ENCODE measurements at regions not wholly inside any gene's neighbourhood (a gene's known extent, or its start where the extent isn't known, plus 50 kb on each side); places are given as distances from the start of the nearest gene placed in this dataset.
"Not testable (repeated sequence)": the region's sequence is repeated elsewhere in the genome, so short reads cannot be mapped to it uniquely, and the experiment has no call there.

DNA sequence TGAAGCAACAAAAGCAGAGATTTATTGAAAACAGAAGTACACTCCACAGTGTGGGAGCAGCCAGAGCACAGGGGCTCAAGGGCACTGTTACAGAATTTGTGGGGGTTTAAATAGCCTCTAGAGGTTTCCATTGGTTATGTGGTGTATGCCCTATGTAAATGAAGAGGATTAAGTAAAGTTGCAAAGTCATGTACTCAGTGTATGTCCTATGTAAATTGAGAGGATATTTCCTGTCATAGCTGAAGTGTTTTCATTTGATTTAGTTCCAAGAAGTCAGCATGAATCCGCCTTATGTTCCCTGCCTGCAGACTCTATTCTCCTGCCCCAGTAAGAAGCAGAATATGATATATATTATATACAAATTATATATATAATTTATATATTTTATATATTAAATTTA is 966.0 kb upstream of the COX7C start:
- no peaks in the 10 kb centered on the region for H3K4me1 ChIP-seq
- no peaks in the 10 kb centered on the region for H3K27me3 ChIP-seq
- no peak for DNase-seq (ENCODE audit: low spot score)
- no peaks in the 10 kb centered on the region for H3K9me3 ChIP-seq
- H3K27ac ChIP-seq, result no peak overlapping the region
- H3K4me3 ChIP-seq, result no peak overlapping the region
- H3K36me3 ChIP-seq, result no peaks in the 10 kb centered on the region
- TF ChIP-seq, protein P1, sequence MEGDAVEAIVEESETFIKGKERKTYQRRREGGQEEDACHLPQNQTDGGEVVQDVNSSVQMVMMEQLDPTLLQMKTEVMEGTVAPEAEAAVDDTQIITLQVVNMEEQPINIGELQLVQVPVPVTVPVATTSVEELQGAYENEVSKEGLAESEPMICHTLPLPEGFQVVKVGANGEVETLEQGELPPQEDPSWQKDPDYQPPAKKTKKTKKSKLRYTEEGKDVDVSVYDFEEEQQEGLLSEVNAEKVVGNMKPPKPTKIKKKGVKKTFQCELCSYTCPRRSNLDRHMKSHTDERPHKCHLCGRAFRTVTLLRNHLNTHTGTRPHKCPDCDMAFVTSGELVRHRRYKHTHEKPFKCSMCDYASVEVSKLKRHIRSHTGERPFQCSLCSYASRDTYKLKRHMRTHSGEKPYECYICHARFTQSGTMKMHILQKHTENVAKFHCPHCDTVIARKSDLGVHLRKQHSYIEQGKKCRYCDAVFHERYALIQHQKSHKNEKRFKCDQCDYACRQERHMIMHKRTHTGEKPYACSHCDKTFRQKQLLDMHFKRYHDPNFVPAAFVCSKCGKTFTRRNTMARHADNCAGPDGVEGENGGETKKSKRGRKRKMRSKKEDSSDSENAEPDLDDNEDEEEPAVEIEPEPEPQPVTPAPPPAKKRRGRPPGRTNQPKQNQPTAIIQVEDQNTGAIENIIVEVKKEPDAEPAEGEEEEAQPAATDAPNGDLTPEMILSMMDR (IDR thresholded peaks at IDR 0.05), result no peak

DNA sequence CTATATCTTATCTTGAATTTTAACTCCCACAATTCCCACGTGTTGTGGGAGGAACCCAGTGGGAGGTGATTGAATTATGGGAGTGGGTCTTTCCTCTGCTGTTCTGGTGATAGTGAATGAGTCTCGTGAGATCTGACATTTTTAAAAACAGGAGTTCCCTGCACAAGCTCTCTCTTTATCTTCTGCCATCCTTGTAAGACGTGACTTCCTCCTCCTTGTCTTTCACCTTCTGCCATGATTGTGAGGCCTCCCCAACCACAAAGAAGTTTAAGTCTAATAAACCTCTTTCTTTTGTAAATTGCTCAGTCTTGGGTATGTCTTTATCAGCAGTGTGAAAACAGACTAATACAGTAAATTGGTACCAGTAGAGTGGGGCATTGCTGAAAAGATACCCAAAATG is 963.6 kb upstream of the COX7C start:
- not testable (repeated sequence) for H3K27me3 ChIP-seq, H3K4me1 ChIP-seq, H3K36me3 ChIP-seq

DNA sequence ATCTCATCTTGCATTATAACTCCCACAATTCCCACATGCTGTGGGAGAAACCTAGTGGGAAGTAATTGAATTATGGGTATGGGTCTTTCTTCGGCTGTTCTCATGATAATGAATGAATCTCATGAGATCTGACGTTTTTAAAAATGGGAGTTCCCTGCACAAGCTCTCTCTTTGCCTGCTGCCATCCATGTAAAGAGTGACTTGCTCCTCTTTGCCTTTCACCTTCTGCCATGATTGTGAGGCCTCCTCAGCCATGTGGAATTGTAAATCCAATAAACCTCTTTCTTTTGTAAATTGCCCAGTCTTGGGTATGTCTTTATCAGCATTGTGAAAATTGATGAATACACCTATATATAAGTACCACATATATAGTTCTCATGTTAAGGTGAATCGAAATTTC is 961.7 kb upstream of the COX7C start:
- no peaks in the 10 kb centered on the region for H3K4me1 ChIP-seq
- no peaks in the 10 kb centered on the region for H3K36me3 ChIP-seq
- TF ChIP-seq, protein P1 (IDR thresholded peaks at IDR 0.05), result no peak
- H3K27ac ChIP-seq, result no peak overlapping the region
- H3K4me3 ChIP-seq, result no peak overlapping the region
- no peaks in the 10 kb centered on the region for H3K27me3 ChIP-seq
- no peak for DNase-seq (ENCODE audit: low spot score)
- no peaks in the 10 kb centered on the region for H3K9me3 ChIP-seq

More for the DNA sequence above, 963.6 kb upstream of the COX7C start:
- DNase-seq (ENCODE audit: low spot score); H3K27ac ChIP-seq; H3K9me3 ChIP-seq; H3K4me3 ChIP-seq: not testable (repeated sequence)

DNA sequence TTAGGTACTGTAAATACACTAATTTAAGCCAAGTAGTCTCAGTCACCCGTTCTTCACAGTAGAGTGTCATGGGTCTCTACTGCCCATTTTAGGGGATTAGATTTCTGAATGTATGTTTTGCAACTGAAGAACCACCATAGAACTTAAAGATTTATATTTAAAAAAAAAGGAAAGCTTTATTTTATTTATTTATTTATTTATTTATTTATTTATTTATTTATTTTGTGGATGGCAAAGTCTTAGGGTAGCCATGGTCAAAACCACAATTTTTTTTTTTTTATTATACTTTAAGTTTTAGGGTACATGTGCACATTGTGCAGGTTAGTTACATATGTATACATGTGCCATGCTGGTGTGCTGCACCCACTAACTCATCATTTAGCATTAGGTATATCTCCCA is 960.4 kb upstream of the COX7C start:
- DNase-seq (ENCODE audit: low spot score); H3K36me3 ChIP-seq; H3K4me1 ChIP-seq; H3K27me3 ChIP-seq; H3K27ac ChIP-seq; H3K9me3 ChIP-seq; H3K4me3 ChIP-seq: not testable (repeated sequence)

DNA sequence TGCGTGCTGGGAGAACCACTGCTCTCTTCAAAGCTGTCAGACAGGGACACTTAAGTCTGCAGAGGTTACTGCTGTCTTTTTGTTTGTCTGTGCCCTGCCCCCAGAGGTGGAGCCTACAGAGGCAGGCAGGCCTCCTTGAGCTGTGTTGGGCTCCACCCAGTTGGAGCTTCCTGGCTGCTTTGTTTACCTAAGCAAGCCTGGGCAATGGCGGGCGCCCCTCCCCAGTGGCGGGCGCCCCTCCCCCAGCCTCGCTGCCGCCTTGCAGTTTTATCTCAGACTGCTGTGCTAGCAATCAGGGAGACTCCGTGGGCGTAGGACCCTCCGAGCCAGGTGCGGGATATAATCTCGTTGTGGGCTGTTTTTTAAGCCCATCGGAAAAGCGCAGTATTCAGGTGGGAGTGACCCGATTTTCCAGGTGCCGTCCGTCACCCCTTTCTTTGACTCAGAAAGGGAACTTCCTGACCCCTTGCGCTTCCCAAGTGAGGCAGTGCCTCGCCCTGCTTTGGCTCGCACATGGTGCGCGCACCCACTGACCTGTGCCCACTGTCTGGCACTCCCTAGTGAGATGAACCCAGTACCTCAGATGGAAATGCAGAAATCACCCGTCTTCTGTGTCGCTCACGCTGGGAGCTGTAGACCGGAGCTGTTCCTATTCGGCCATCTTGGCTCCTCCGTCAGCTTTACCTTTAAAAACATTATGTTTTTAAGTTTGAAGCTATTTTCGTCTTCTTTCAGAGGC is 954.6 kb upstream of the COX7C start:
- not testable (repeated sequence) for H3K27ac ChIP-seq; H3K9me3 ChIP-seq; DNase-seq (ENCODE audit: low spot score); H3K27me3 ChIP-seq; H3K36me3 ChIP-seq; H3K4me1 ChIP-seq; H3K4me3 ChIP-seq

DNA sequence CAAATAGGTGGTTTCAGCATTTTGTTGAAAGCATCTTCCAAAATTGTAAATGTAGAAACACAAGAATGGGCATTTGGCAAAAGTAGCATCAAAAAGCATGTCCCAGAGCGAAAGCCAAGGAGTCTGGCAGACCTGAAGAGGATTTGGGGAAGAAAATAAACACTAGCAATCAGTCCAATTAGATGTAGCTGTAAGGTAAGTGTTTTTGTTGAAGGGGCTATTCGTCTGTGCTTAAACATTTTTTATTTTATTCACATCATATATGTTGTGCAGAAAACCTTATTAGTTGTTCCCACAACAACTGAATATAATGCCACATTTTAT is 954.1 kb upstream of the COX7C start:
- no peaks in the 10 kb centered on the region for H3K4me1 ChIP-seq
- no peak overlapping the region for H3K27ac ChIP-seq
- TF ChIP-seq, protein P1 (IDR thresholded peaks at IDR 0.05), result no peak
- H3K36me3 ChIP-seq, result no peaks in the 10 kb centered on the region
- no peak for DNase-seq (ENCODE audit: low spot score)
- no peaks in the 10 kb centered on the region for H3K9me3 ChIP-seq
- H3K4me3 ChIP-seq, result no peak overlapping the region
- H3K27me3 ChIP-seq, result no peaks in the 10 kb centered on the region

DNA sequence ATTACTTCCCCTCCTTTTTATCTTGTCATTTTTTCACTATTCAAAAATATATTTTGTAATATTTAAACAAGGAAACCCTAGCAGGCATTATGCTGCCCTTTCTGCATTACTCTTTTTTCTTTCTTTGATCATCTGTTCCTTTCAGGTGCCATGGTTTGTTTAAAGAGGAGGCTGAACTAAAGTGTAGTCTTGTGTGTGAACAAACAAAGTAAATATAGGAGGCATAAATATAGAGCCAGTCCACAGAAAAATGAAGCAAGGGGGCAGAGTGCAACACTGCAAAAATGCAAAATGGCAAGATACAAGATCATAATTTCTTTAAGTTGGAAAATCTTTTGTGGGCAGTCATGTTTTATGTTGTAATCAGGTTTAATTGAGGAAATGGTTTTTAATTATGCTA is 947.3 kb upstream of the COX7C start:
- Histone ChIP-seq H3K4me3 (no peak overlapping the region), H3K27me3 (no peaks in the 10 kb centered on the region), H3K27ac (no peak overlapping the region), H3K9me3 (no peaks in the 10 kb centered on the region), H3K4me1 (no peaks in the 10 kb centered on the region), H3K36me3 (no peaks in the 10 kb centered on the region)
- no peak for DNase-seq (ENCODE audit: low spot score)
- TF ChIP-seq, protein P1 (IDR thresholded peaks at IDR 0.05), result no peak

Measured in right atrium auricular region (tissue), 2 donors.